Activated CD4-positive, alpha-beta memory T cell treated with anti-CD3 and anti-CD28 coated beads for 36 hours (primary cell): ENCODE measurements at regions not wholly inside any gene's neighbourhood (a gene's known extent, or its start where the extent isn't known, plus 50 kb on each side); places are given as distances from the start of the nearest gene placed in this dataset.

ENCODE experiments used
- CTCF ChIA-PET: fragments of 350-600 bp; sonication (Branson Sonifier 250); formaldehyde crosslinking; loops from one replicate; lab custom pipeline; 2021; ENCODE audit warnings: antibody characterized with exemption, inconsistent platforms; lab: Charles Lee
- POLR2A ChIA-PET: fragments of 350-600 bp; sonication (Branson Sonifier 250); formaldehyde crosslinking; loops from one replicate; lab custom pipeline; 2021; ENCODE audit warnings: antibody characterized with exemption; lab: Charles Lee
- DNase-seq: peaks from one replicate; pipeline ENCODE4 v3.0.0-alpha.2; 2020
- H3K27ac Mint-ChIP-seq: one replicate; pipeline ENCODE4 v1.8.0; 2021; ENCODE audit warnings: mixed read lengths
- H3K27me3 Mint-ChIP-seq: one replicate; pipeline ENCODE4 v1.8.0; 2021; ENCODE audit warnings: mixed read lengths
- H3K36me3 Mint-ChIP-seq: one replicate; pipeline ENCODE4 v1.8.0; 2021; ENCODE audit warnings: mixed read lengths
- H3K4me1 Mint-ChIP-seq: one replicate; pipeline ENCODE4 v1.8.0; 2021; ENCODE audit warnings: low read depth, mixed read lengths
- H3K4me3 Mint-ChIP-seq: one replicate; pipeline ENCODE4 v1.8.0; 2021; ENCODE audit warnings: mild to moderate bottlenecking, mixed read lengths
- H3K9me3 Mint-ChIP-seq: one replicate; pipeline ENCODE4 v1.8.0; 2021; ENCODE audit warnings: mixed read lengths
- intact Hi-C: fragments of 100-400 bp; cut with micrococcal nuclease; formaldehyde crosslinking; loops from one replicate; pipeline ENCODE4 v1.15.1; 2023

DNA sequence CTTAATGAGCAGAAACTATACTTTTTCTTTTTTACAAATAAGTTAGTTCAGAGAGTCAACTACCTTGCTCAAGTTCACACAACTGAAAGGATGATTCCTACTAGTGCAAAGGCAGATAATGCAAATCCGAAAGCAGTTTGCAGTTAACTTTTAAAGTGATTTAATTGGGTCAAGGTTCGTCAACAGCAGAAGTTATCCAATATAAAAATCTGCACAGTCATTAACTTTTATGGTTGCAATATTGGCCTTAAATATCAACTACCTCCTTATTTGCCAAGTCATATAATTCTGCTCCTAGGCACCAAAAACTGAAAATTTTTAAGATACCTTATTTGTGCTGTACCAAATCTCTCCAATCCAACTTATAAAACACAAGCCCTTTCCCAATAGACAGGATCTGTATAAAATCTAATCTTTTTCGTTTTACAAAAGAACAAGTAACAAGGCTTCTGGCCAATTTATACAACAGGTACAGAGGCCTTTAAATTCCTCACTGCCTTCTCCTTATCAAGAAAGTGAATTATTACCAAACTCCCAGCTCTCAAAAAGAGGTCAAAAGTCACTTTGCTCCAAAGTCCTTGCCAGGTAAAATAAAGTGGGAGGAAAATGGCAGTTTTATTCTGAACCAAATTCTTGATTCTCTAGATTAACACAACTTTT is 416.6 kb upstream of the NECTIN3 start:
- H3K4me3 Mint-ChIP-seq: no peak overlapping the region
- DNase-seq: no peak
- H3K27me3 Mint-ChIP-seq: no peaks in the 10 kb centered on the region
- H3K36me3 Mint-ChIP-seq: no peaks in the 10 kb centered on the region
- POLR2A ChIA-PET: no interaction called here
- no peak overlapping the region for H3K27ac Mint-ChIP-seq
- intact Hi-C loops: no loop called here
- CTCF ChIA-PET: no interaction called here
- H3K9me3 Mint-ChIP-seq: no peaks in the 10 kb centered on the region
- H3K4me1 Mint-ChIP-seq: no peaks in the 10 kb centered on the region

DNA sequence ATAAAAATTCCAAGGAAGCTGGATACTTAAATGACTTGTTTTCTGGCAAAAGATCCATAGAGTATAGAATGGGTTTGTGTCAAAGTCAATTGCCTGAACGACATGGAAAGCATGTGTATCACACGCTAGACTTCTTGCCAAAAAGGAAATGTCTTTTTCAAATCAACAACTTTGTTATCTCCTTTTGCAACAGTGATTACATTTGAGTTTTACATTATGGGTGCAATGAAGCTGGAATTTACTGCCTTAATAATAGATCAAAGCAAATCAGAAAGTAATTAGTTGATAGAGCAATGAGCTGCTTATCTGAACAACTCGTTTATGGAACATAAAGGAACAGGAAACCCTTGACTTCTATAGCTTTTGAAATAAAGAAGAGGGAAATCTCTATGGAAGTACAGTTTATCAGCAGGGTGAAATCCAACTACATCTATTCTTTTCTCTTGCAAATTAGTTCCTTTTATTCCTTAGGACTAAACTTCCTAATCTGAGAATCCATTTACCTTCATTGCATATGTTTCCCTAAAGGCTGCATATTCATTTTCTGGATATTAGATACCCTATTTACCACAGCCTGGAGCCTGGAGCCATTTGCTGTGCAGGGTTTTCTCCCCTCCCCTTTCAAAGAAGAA is 415.1 kb upstream of the NECTIN3 start:
- CTCF ChIA-PET: no interaction called here
- no peak overlapping the region for H3K27ac Mint-ChIP-seq
- H3K9me3 Mint-ChIP-seq: no peaks in the 10 kb centered on the region
- no peak overlapping the region for H3K4me3 Mint-ChIP-seq
- POLR2A ChIA-PET: no interaction called here
- no peaks in the 10 kb centered on the region for H3K4me1 Mint-ChIP-seq
- H3K27me3 Mint-ChIP-seq: no peaks in the 10 kb centered on the region
- no peaks in the 10 kb centered on the region for H3K36me3 Mint-ChIP-seq
- intact Hi-C loops: no loop called here
- DNase-seq: no peak

DNA sequence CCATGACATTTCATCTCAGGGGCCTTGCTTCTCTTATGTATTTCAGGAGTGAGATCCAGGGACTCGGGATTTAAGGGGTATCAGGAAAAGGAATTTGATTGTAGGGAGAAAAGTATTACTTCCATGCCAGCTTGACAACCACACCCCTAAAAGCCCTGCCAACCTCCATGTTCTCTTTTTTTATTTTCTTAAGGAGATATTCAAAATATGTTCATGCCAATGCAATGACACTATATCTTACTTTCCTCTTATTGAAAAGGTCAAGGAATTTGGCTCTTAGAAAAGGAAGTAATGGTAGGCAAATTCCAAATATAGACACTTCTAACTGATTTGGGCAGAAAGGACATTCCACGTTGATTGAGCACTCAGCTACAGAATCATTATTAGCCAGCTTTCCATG is 407.5 kb upstream of the NECTIN3 start:
- Mint-ChIP-seq H3K9me3 (no peaks in the 10 kb centered on the region), H3K27ac (no peak overlapping the region), H3K4me3 (no peak overlapping the region), H3K27me3 (no peaks in the 10 kb centered on the region), H3K36me3 (no peaks in the 10 kb centered on the region), H3K4me1 (no peaks in the 10 kb centered on the region)
- intact Hi-C loops: no loop called here
- CTCF ChIA-PET: no interaction called here
- POLR2A ChIA-PET: no interaction called here
- DNase-seq: no peak

DNA sequence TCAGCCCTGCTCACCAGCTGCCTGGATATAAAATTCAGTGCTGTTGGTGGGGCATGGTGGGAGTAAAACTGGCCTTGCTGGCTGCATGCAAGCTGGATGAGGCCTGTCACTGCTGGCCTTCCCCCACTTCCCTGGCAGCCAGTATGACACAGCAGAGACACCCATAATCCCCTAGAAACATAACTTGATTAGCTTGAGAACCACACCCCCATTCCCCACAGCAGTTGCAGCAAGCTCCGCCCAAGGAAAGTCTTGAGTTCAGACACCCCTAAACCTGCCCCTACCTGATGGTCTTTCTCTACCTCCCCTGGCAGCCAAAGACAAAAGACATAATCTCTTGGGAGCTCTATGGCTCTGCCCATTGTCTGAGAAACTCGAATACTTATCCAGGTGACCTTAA is 405.1 kb upstream of the NECTIN3 start:
- intact Hi-C loops: no loop called here
- no peak overlapping the region for H3K27ac Mint-ChIP-seq
- no peak overlapping the region for H3K4me3 Mint-ChIP-seq
- peaks cover 13% of the 10 kb centered on the region for H3K9me3 Mint-ChIP-seq
- no peaks in the 10 kb centered on the region for H3K36me3 Mint-ChIP-seq
- H3K4me1 Mint-ChIP-seq: no peaks in the 10 kb centered on the region
- POLR2A ChIA-PET: no interaction called here
- DNase-seq: no peak
- CTCF ChIA-PET: no interaction called here
- H3K27me3 Mint-ChIP-seq: no peaks in the 10 kb centered on the region

DNA sequence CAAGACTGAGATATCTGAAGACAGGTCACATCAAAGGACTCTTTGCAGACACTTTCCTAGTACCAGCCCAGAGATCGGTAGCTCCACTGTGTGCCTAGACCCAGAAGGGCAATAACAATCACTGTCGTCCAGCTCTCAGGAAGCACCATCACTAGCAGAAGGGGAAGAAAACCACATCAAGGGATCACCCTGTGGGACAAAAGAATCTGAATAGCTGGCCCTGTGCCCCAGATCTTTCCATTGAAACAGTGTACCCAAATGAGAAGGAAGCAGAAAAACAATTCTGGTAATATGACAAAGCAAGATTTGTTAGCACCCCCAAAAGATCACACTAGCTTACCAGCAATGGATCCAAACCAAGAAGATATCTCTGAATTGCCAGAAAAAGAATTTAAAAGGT is 404.4 kb upstream of the NECTIN3 start:
- ChIA-PET CTCF (no interaction called here), POLR2A (no interaction called here)
- no peaks in the 10 kb centered on the region for H3K4me1 Mint-ChIP-seq
- no peak overlapping the region for H3K27ac Mint-ChIP-seq
- peaks cover 13% of the 10 kb centered on the region for H3K9me3 Mint-ChIP-seq
- intact Hi-C loops: no loop called here
- H3K36me3 Mint-ChIP-seq: no peaks in the 10 kb centered on the region
- H3K4me3 Mint-ChIP-seq: no peak overlapping the region
- H3K27me3 Mint-ChIP-seq: no peaks in the 10 kb centered on the region
- no peak for DNase-seq

DNA sequence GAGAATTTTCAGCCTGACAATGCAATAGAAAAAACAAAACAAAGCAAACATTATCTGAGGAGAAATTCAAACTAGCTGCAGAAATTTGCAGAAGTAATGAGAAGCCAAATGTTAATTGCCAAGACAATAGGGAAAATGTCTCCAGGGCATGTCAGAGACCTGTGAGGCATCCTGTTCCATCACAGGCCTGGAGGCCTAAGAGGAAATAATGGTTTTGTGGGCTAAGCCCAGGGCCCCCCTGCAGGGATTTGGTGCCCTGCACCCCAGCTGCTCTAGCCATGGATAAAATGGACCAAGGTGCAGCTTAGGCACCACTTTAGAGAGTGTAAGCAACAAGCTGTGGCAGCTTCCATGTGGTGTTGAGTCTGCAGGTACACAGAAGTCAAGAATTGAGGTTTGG is 401.2 kb upstream of the NECTIN3 start:
- intact Hi-C loops: no loop called here
- ChIA-PET POLR2A (no interaction called here), CTCF (no interaction called here)
- no peaks in the 10 kb centered on the region for H3K36me3 Mint-ChIP-seq
- DNase-seq: no peak
- H3K4me1 Mint-ChIP-seq: no peaks in the 10 kb centered on the region
- H3K27ac Mint-ChIP-seq: no peak overlapping the region
- H3K4me3 Mint-ChIP-seq: no peak overlapping the region
- peaks cover 13% of the 10 kb centered on the region for H3K9me3 Mint-ChIP-seq
- H3K27me3 Mint-ChIP-seq: no peaks in the 10 kb centered on the region

DNA sequence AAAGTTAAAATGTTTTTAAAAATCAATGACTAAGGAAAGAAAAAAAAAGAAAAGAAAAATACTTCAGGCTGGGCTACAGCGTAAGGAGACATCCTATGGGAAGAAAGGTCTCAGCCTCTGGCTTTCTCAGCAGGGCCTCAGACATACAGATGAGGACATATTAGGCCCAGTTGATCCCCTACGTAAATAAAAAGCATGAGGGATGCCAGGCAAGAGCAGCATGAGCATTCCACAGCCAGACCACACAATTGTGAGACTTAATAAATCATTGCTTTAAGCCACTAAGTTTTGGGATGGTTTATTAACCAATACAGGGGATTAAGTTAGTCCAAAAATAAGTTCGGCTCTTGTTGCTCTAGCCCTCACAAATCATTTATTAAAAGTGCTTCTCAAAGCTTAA is 394.1 kb upstream of the NECTIN3 start:
- Mint-ChIP-seq H3K27me3 (peaks cover 1% of the 10 kb centered on the region), H3K4me1 (no peaks in the 10 kb centered on the region), H3K4me3 (no peak overlapping the region), H3K9me3 (no peaks in the 10 kb centered on the region), H3K27ac (no peak overlapping the region), H3K36me3 (no peaks in the 10 kb centered on the region)
- no peak for DNase-seq
- CTCF ChIA-PET: no interaction called here
- intact Hi-C loops: no loop called here
- POLR2A ChIA-PET: no interaction called here

DNA sequence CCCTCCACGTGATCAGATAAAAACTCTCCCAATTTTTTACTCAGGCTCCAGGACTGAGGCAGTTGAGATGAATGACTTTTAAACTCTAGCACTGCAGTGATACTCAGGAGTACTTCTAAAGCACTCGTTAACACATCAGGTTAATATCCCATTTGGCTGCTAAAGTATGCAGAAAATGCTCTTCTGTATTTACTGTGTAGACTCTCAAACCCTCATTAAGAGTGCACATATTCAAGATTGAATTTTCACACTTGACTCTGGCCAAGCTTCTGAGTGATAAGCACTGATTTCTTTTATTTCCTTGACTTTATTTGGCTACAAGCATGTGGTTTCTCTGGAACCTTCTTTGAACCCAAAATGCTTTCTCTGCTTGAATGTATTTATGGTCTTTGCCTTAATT is 392.3 kb upstream of the NECTIN3 start:
- Mint-ChIP-seq H3K4me1 (no peaks in the 10 kb centered on the region), H3K36me3 (no peaks in the 10 kb centered on the region), H3K27me3 (peaks cover 4% of the 10 kb centered on the region), H3K27ac (no peak overlapping the region), H3K4me3 (no peak overlapping the region), H3K9me3 (no peaks in the 10 kb centered on the region)
- ChIA-PET CTCF (no interaction called here), POLR2A (no interaction called here)
- intact Hi-C loops: no loop called here
- DNase-seq: no peak

DNA sequence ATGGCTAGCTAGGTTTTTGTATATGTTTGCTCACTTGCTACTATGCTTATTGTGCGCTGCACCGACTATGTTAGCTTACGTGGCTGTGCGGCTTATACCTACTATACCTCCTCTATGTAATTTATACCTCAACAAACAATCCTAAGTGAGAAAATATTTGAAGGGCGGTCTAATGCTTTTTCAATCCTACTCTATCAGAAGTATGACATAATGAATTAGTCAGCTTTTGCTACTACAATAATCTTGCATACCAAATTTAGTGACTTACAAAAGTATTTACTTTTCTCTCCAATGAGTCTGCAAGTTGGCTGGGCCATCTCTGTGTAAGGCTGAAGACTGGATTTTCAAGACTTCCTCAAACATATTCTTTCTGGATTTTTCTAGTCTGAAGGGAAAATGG is 391.2 kb upstream of the NECTIN3 start:
- intact Hi-C loops: no loop called here
- Mint-ChIP-seq H3K4me3 (no peak overlapping the region), H3K9me3 (no peaks in the 10 kb centered on the region), H3K27me3 (peaks cover 4% of the 10 kb centered on the region), H3K27ac (no peak overlapping the region), H3K4me1 (no peaks in the 10 kb centered on the region), H3K36me3 (no peaks in the 10 kb centered on the region)
- DNase-seq: no peak
- ChIA-PET POLR2A (no interaction called here), CTCF (no interaction called here)

DNA sequence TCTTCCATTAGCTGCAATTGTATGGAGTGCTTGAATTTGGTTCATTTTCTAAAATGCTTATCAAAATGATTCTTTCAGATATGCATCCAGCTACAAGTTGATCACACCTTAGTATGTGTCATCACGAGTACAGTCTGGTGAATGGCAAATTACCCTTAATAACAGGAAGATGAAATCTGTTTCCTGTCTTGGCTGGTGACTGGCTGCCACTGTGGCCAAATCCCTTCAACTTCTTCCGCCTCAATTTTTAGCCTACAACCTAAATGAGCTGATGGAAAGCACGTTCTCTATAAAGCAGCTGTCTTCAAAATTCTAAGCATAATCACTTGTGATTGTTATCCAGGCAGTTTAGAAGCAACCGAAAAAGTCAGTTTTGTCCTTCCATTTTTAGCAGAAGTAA is 387.1 kb upstream of the NECTIN3 start:
- ChIA-PET CTCF (no interaction called here), POLR2A (no interaction called here)
- H3K4me1 Mint-ChIP-seq: no peaks in the 10 kb centered on the region
- H3K4me3 Mint-ChIP-seq: no peak overlapping the region
- H3K36me3 Mint-ChIP-seq: no peaks in the 10 kb centered on the region
- no peak for DNase-seq
- no peaks in the 10 kb centered on the region for H3K9me3 Mint-ChIP-seq
- intact Hi-C loops: no loop called here
- no peak overlapping the region for H3K27ac Mint-ChIP-seq
- peaks cover 6% of the 10 kb centered on the region for H3K27me3 Mint-ChIP-seq

DNA sequence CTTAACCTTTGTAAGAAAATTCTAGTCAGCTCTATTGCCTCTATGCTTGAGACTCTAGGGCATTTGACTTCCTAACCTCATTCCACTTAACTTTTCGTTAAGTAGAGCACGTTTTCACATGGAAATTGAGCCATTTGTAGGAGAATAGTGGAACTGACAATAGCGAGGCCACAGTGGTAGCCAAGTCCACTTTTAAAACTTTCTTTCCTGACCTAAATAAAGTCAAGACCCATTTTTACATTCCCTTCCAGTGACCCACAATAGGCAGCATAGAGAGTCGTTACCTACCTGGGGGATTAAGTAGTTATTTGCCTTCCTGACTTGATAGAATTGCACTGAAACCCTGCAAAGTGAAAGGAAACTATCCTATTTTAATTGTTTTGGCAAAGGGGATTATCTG is 386.0 kb upstream of the NECTIN3 start:
- no peaks in the 10 kb centered on the region for H3K4me1 Mint-ChIP-seq
- peaks cover 6% of the 10 kb centered on the region for H3K27me3 Mint-ChIP-seq
- DNase-seq: no peak
- H3K4me3 Mint-ChIP-seq: no peak overlapping the region
- intact Hi-C loops: no loop called here
- H3K9me3 Mint-ChIP-seq: no peaks in the 10 kb centered on the region
- H3K27ac Mint-ChIP-seq: no peak overlapping the region
- ChIA-PET POLR2A (no interaction called here), CTCF (no interaction called here)
- no peaks in the 10 kb centered on the region for H3K36me3 Mint-ChIP-seq

DNA sequence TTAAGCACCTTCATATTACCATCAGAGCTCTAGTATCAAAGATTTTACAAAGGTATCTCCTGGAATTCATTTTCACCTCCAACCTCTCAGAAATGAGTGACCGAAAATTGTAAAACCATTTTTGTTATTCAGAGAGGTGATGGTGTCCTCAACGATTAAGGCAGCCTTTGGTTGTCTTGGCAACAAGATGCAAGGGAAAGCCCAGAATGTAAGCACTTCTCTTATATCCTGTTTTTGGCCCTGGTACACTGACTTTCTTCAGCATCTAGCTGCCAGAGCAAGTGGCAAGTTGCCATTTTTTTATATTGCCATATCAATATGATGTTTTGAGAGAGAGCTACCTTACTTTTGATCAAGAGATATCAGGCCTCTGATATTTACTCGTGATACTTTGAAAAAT is 384.9 kb upstream of the NECTIN3 start:
- CTCF ChIA-PET: no interaction called here
- H3K27me3 Mint-ChIP-seq: peaks cover 6% of the 10 kb centered on the region
- no peaks in the 10 kb centered on the region for H3K4me1 Mint-ChIP-seq
- H3K9me3 Mint-ChIP-seq: no peaks in the 10 kb centered on the region
- POLR2A ChIA-PET: no interaction called here
- intact Hi-C loops: no loop called here
- H3K36me3 Mint-ChIP-seq: no peaks in the 10 kb centered on the region
- DNase-seq: no peak
- H3K27ac Mint-ChIP-seq: no peak overlapping the region
- H3K4me3 Mint-ChIP-seq: no peak overlapping the region

DNA sequence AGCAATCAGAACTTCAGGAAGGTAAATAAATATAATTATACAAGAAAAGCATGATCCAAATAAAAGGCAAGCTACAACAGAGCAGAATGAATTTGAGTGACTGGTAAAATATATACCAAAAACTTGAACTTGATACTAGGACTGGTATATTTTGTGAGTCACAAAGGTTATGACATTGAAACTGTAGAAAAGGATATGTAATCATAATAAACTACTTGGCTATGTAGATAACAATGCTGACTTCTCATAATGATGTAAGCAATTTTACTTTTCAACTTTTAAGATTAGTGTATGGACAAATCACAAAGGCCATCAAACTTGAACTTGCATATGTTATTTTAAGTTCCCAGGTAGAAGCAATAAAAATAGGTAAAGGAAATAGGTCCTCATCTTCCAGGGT is 384.5 kb upstream of the NECTIN3 start:
- ChIA-PET CTCF (no interaction called here), POLR2A (no interaction called here)
- no peak for DNase-seq
- Mint-ChIP-seq H3K9me3 (no peaks in the 10 kb centered on the region), H3K27ac (no peak overlapping the region), H3K4me3 (no peak overlapping the region), H3K27me3 (peaks cover 6% of the 10 kb centered on the region), H3K4me1 (no peaks in the 10 kb centered on the region), H3K36me3 (no peaks in the 10 kb centered on the region)
- intact Hi-C loops: no loop called here
